ENCODE measurements at regions not wholly inside any gene's neighbourhood (a gene's known extent, or its start where the extent isn't known, plus 50 kb on each side); places are given as distances from the start of the nearest gene placed in this dataset.

GRCh38 chr5:18027241-18027867 lies 393.1 kb downstream of the TAF11L14 start:
- Histone ChIP-seq H3K27ac (ENCODE audit: low read depth in 1 of 2, low read length in 2 of 2) (no peak overlapping the region), H3K4me3 (replicated peaks in 1 of 3; ENCODE audit: low read depth in 2 of 3, low read length in 3 of 3) (no peak overlapping the region), H3K4me1 (ENCODE audit: control insufficient read depth in 1 of 2, insufficient read depth in 2 of 2, low read length in 2 of 2) (no peaks in the 10 kb centered on the region), H3K9me3 (replicated peaks in 1 of 2; ENCODE audit: control insufficient read depth in 1 of 2, insufficient read depth in 1 of 2, low read length in 2 of 2) (peaks cover 0 to 4% of the 10 kb centered on the region in 2 donors), H3K9ac (ENCODE audit: insufficient read depth, low read length, poor library complexity, severe bottlenecking) (no peak overlapping the region), H3K27me3 (ENCODE audit: control insufficient read depth in 2 of 2, insufficient read depth in 2 of 2, low read length in 2 of 2) (no peaks in the 10 kb centered on the region), H3K36me3 (replicated peaks in 1 of 2; ENCODE audit: control insufficient read depth in 1 of 2, insufficient read depth in 2 of 2, low read length in 2 of 2) (no peaks in the 10 kb centered on the region), H4K20me1 (ENCODE audit: insufficient read depth, low read length) (no peaks in the 10 kb centered on the region), H3K4me2 (replicated peaks; ENCODE audit: extremely low read depth, low read length, poor library complexity, severe bottlenecking) (no peak overlapping the region), H2AFZ (ENCODE audit: insufficient read depth, low read depth, low read length, poor library complexity, severe bottlenecking) (no peak overlapping the region), H3K79me2 (ENCODE audit: insufficient read depth, low read length) (no peaks in the 10 kb centered on the region)
- Mint-ChIP-seq H3K4me1 (no peaks in the 10 kb centered on the region), H3K27ac (no peak overlapping the region), H3K4me3 (no peak overlapping the region), H3K9me3 (peaks cover 0 to 3% (median 0%) of the 10 kb centered on the region in 7 donors), H3K36me3 (no peaks in the 10 kb centered on the region), H3K27me3 (ENCODE audit: low read depth in 3 of 3) (no peaks in the 10 kb centered on the region)
- intact Hi-C loops (cut with micrococcal nuclease) = no loop called here
- no peak for DNase-seq
- no peak for TF ChIP-seq CTCF (IDR thresholded peaks at IDR 0.05)

- Histone ChIP-seq H4K20me1 (ENCODE audit: insufficient read depth, low read length) (no peaks in the 10 kb centered on the region), H3K79me2 (ENCODE audit: insufficient read depth, low read length) (no peaks in the 10 kb centered on the region), H3K9me3 (replicated peaks in 1 of 2; ENCODE audit: control insufficient read depth in 1 of 2, insufficient read depth in 1 of 2, low read length in 2 of 2) (peaks cover 0 to 4% of the 10 kb centered on the region in 2 donors), H3K9ac (ENCODE audit: insufficient read depth, low read length, poor library complexity, severe bottlenecking) (no peak overlapping the region), H3K4me2 (replicated peaks; ENCODE audit: extremely low read depth, low read length, poor library complexity, severe bottlenecking) (no peak overlapping the region), H2AFZ (ENCODE audit: insufficient read depth, low read depth, low read length, poor library complexity, severe bottlenecking) (no peak overlapping the region), H3K27me3 (ENCODE audit: control insufficient read depth in 2 of 2, insufficient read depth in 2 of 2, low read length in 2 of 2) (no peaks in the 10 kb centered on the region), H3K4me3 (replicated peaks in 1 of 3; ENCODE audit: low read depth in 2 of 3, low read length in 3 of 3) (no peak overlapping the region), H3K4me1 (ENCODE audit: control insufficient read depth in 1 of 2, insufficient read depth in 2 of 2, low read length in 2 of 2) (no peaks in the 10 kb centered on the region), H3K36me3 (replicated peaks in 1 of 2; ENCODE audit: control insufficient read depth in 1 of 2, insufficient read depth in 2 of 2, low read length in 2 of 2) (no peaks in the 10 kb centered on the region), H3K27ac (ENCODE audit: low read depth in 1 of 2, low read length in 2 of 2) (no peak overlapping the region)
- no peak overlapping the region for H3K27ac Mint-ChIP-seq
- intact Hi-C loops (cut with micrococcal nuclease) = no loop called here
- H3K36me3 Mint-ChIP-seq = no peaks in the 10 kb centered on the region
- TF ChIP-seq CTCF (IDR thresholded peaks at IDR 0.05) = no peak
- WGBS (ENCODE audit: insufficient coverage) = no CpG with 5 or more reads among the region's 1 CpG
- no peaks in the 10 kb centered on the region for H3K4me1 Mint-ChIP-seq
- no peak overlapping the region for H3K4me3 Mint-ChIP-seq
- no peak for DNase-seq
- H3K9me3 Mint-ChIP-seq = peaks cover 0 to 3% (median 0%) of the 10 kb centered on the region in 7 donors
- no peaks in the 10 kb centered on the region for H3K27me3 Mint-ChIP-seq (ENCODE audit: low read depth in 3 of 3)
These were observed 393.8 kb downstream of the TAF11L14 start for GRCh38 chr5:18028036-18028435.

Data from CD14-positive monocyte (primary cell).